ENCODE measurements at regions not wholly inside any gene's neighbourhood (a gene's known extent, or its start where the extent isn't known, plus 50 kb on each side); places are given as distances from the start of the nearest gene placed in this dataset.

DNA sequence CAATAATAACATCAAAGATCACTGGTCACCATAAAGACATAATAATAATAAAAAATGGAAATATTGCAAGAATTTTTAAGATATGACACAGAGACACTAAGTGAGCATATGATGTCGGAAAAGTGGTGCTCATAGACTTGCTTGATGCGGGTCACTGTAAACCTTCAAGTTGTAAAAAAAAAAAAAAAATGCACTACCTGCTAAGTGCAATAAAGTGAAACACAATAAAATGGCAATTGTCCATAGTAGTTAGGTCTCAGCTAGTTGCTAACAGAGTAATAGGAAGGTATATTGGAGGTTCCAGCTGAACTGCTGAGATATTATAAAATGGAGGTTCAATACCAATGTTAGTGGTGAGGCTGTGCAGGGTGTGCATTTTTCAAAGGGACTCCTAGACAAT lies 146.6 kb upstream of the MRPS22 start:
- H3K27me3 ChIP-seq (ENCODE audit: control insufficient read depth in 1 of 2, insufficient read depth in 2 of 2, low read length in 1 of 2), result no peaks in the 10 kb centered on the region

DNA sequence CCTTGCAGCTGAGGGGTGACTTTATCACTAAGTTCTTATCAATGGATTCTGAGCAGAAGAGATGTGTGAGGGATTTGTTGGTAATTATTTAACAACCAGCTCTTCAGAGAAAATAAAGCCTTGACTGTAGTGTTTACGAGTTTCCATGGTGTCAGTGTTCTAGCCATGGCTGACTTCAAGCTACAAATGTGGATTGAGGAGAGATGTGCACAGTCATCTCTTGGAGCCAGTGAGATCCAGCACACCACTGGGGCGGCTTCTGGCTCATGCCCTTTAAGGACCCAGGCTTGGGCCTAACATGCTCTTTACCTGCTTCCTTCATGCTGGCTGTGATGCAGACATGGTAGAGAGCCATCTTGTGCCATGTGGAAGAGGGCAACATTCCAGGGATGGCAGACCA lies 145.6 kb upstream of the MRPS22 start:
- Histone ChIP-seq H3K27ac (ENCODE audit: low read depth in 1 of 2, low read length in 2 of 2) (no peak overlapping the region), H3K4me1 (ENCODE audit: control insufficient read depth in 1 of 2, insufficient read depth in 2 of 2, low read length in 2 of 2) (no peaks in the 10 kb centered on the region), H3K27me3 (ENCODE audit: control insufficient read depth in 1 of 2, insufficient read depth in 2 of 2, low read length in 1 of 2) (no peaks in the 10 kb centered on the region), H3K36me3 (ENCODE audit: control insufficient read depth in 1 of 2, insufficient read depth in 2 of 2, low read length in 1 of 2) (no peaks in the 10 kb centered on the region), H3K9me3 (ENCODE audit: control insufficient read depth, low read length) (peaks cover 1% of the 10 kb centered on the region), H3K4me3 (ENCODE audit: low read length in 2 of 2) (no peak overlapping the region)
- intact Hi-C loops (cut with DNase I), result no loop called here
- ATAC-seq (ENCODE audit: low FRiP score), result no peak
- no peak for DNase-seq
- WGBS, 2 donors, result 92 to 97% methylated on average over 2 of the region's 2 CpGs

More for the DNA sequence above, 146.6 kb upstream of the MRPS22 start:
- Histone ChIP-seq H3K9me3 (ENCODE audit: control insufficient read depth, low read length) (peaks cover 1% of the 10 kb centered on the region), H3K36me3 (ENCODE audit: control insufficient read depth in 1 of 2, insufficient read depth in 2 of 2, low read length in 1 of 2) (no peaks in the 10 kb centered on the region), H3K4me3 (ENCODE audit: low read length in 2 of 2) (no peak overlapping the region), H3K27ac (ENCODE audit: low read depth in 1 of 2, low read length in 2 of 2) (no peak overlapping the region), H3K4me1 (ENCODE audit: control insufficient read depth in 1 of 2, insufficient read depth in 2 of 2, low read length in 2 of 2) (no peaks in the 10 kb centered on the region)
- WGBS, 2 donors, result 92 to 97% methylated on average over 2 of the region's 2 CpGs
- intact Hi-C loops (cut with DNase I), result no loop called here
- no peak for DNase-seq
- no peak for ATAC-seq (ENCODE audit: low FRiP score)

DNA sequence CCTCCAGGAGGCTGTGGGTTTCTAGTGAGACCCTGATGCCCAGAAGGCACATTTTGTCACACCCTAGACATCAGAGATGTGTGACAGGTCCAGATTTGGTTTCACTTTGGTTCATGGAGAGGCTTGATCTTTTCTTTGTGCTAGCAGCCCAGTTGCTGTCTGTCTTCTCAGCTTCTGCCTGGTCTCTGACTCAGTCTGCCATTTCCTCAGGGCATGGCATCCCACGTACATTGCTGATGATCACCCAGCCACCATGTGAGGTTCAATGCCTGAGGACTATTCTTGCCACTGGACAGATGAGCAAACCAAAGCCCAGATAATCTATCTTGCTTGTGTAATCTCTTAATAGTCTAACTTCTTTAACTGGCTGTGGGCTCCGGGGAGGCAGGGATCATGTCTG lies 144.9 kb upstream of the MRPS22 start:
- intact Hi-C loops (cut with DNase I), result no loop called here
- Histone ChIP-seq H3K9me3 (ENCODE audit: control insufficient read depth, low read length) (peaks cover 1% of the 10 kb centered on the region), H3K4me3 (ENCODE audit: low read length in 2 of 2) (no peak overlapping the region), H3K27me3 (ENCODE audit: control insufficient read depth in 1 of 2, insufficient read depth in 2 of 2, low read length in 1 of 2) (no peaks in the 10 kb centered on the region), H3K36me3 (ENCODE audit: control insufficient read depth in 1 of 2, insufficient read depth in 2 of 2, low read length in 1 of 2) (no peaks in the 10 kb centered on the region), H3K4me1 (ENCODE audit: control insufficient read depth in 1 of 2, insufficient read depth in 2 of 2, low read length in 2 of 2) (no peaks in the 10 kb centered on the region), H3K27ac (ENCODE audit: low read depth in 1 of 2, low read length in 2 of 2) (no peak overlapping the region)
- WGBS, 2 donors, result 82 to 86% methylated on average over 2 of the region's 2 CpGs
- DNase-seq (no peak), ATAC-seq (ENCODE audit: low FRiP score) (no peak)

- no peak overlapping the region for H3K4me3 ChIP-seq (ENCODE audit: low read length in 2 of 2)
- H3K9me3 ChIP-seq (ENCODE audit: control insufficient read depth, low read length), result peaks cover 1% of the 10 kb centered on the region
- WGBS, 2 donors, result 20 to 23% methylated on average over 3 of the region's 3 CpGs
- ATAC-seq (ENCODE audit: low FRiP score), result no peak
- H3K36me3 ChIP-seq (ENCODE audit: control insufficient read depth in 1 of 2, insufficient read depth in 2 of 2, low read length in 1 of 2), result no peaks in the 10 kb centered on the region
- intact Hi-C loops (cut with DNase I), result no loop called here
- H3K27ac ChIP-seq (ENCODE audit: low read depth in 1 of 2, low read length in 2 of 2), result no peak overlapping the region
- DNase-seq, result no peak
- no peaks in the 10 kb centered on the region for H3K4me1 ChIP-seq (ENCODE audit: control insufficient read depth in 1 of 2, insufficient read depth in 2 of 2, low read length in 2 of 2)
- peaks cover 0 to 3% of the 10 kb centered on the region in 2 donors for H3K27me3 ChIP-seq (ENCODE audit: control insufficient read depth in 1 of 2, insufficient read depth in 2 of 2, low read length in 1 of 2)
Measured at GRCh38 chr3:139199421-139200010, 144.3 kb upstream of the MRPS22 start.

GRCh38 chr3:139201446-139202225 lies 142.2 kb upstream of the MRPS22 start:
- no peaks in the 10 kb centered on the region for H3K9me3 ChIP-seq (ENCODE audit: control insufficient read depth, low read length)
- no peak overlapping the region for H3K4me3 ChIP-seq (ENCODE audit: low read length in 2 of 2)
- ATAC-seq (ENCODE audit: low FRiP score) (no peak), DNase-seq (no peak)
- H3K36me3 ChIP-seq (ENCODE audit: control insufficient read depth in 1 of 2, insufficient read depth in 2 of 2, low read length in 1 of 2), result no peaks in the 10 kb centered on the region
- H3K27ac ChIP-seq (ENCODE audit: low read depth in 1 of 2, low read length in 2 of 2), result no peak overlapping the region
- intact Hi-C loops (cut with DNase I), result no loop called here
- H3K4me1 ChIP-seq (ENCODE audit: control insufficient read depth in 1 of 2, insufficient read depth in 2 of 2, low read length in 2 of 2), result no peaks in the 10 kb centered on the region
- H3K27me3 ChIP-seq (ENCODE audit: control insufficient read depth in 1 of 2, insufficient read depth in 2 of 2, low read length in 1 of 2), result peaks cover 0 to 3% of the 10 kb centered on the region in 2 donors
- WGBS, 2 donors, result 84% methylated on average over 7 of the region's 7 CpGs

- no peaks in the 10 kb centered on the region for H3K9me3 ChIP-seq (ENCODE audit: control insufficient read depth, low read length)
- no peak for ATAC-seq (ENCODE audit: low FRiP score)
- intact Hi-C loops (cut with DNase I), result no loop called here
- no peak overlapping the region for H3K27ac ChIP-seq (ENCODE audit: low read depth in 1 of 2, low read length in 2 of 2)
- 39 to 42% methylated on average over 5 of the region's 5 CpGs for WGBS, 2 donors
- H3K36me3 ChIP-seq (ENCODE audit: control insufficient read depth in 1 of 2, insufficient read depth in 2 of 2, low read length in 1 of 2), result no peaks in the 10 kb centered on the region
- no peaks in the 10 kb centered on the region for H3K4me1 ChIP-seq (ENCODE audit: control insufficient read depth in 1 of 2, insufficient read depth in 2 of 2, low read length in 2 of 2)
- peaks cover 0 to 3% of the 10 kb centered on the region in 2 donors for H3K27me3 ChIP-seq (ENCODE audit: control insufficient read depth in 1 of 2, insufficient read depth in 2 of 2, low read length in 1 of 2)
- DNase-seq, result no peak
- H3K4me3 ChIP-seq (ENCODE audit: low read length in 2 of 2), result no peak overlapping the region
Measured at GRCh38 chr3:139202226-139202958, 141.4 kb upstream of the MRPS22 start.

DNA sequence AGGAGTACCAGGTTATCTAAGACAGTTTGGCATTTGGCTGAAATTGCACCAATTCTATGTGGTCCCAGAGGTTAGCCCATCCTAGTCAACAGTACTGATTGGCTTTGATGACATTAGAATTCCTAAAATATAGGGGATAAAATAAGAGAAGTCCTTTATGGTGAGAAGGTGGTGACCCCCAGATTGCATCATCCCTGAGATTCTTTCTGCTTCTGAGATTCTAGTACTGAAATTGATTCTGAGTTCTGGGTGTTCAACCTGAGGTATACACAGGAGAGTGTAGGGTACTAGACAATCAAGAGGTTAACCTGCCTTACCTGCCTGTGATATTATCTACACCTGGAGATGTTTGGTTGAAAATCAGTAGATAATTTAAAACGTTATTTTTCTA lies 140.9 kb upstream of the MRPS22 start:
- WGBS, 2 donors, result 43 to 49% methylated on average over 1 of the region's 1 CpG

DNA sequence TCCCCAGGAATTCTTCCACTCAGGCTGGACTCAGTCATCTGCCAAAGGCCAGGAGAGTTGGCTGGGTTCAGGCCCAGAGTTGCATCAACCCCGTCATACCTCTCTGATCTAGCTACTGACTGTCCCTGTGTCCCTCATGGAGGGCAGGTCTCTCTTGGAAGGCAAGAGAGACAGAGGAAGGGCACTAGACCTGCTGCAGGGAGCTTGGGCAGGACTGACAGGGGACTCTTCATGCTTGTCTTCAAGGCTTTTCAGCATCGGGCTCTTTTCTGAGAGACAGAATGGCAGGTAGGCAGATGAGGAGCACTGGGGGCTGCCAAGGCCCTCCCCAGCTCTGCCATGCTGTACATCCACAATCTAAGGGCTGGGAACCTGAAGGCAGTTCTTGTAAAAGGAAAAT lies 140.1 kb upstream of the MRPS22 start:
- intact Hi-C loops (cut with DNase I), result no loop called here
- no peak overlapping the region for H3K4me3 ChIP-seq (ENCODE audit: low read length in 2 of 2)
- no peak for ATAC-seq (ENCODE audit: low FRiP score)
- H3K4me1 ChIP-seq (ENCODE audit: control insufficient read depth in 1 of 2, insufficient read depth in 2 of 2, low read length in 2 of 2), result no peaks in the 10 kb centered on the region
- H3K27ac ChIP-seq (ENCODE audit: low read depth in 1 of 2, low read length in 2 of 2), result no peak overlapping the region
- H3K36me3 ChIP-seq (ENCODE audit: control insufficient read depth in 1 of 2, insufficient read depth in 2 of 2, low read length in 1 of 2), result no peaks in the 10 kb centered on the region
- no peaks in the 10 kb centered on the region for H3K9me3 ChIP-seq (ENCODE audit: control insufficient read depth, low read length)
- H3K27me3 ChIP-seq (ENCODE audit: control insufficient read depth in 1 of 2, insufficient read depth in 2 of 2, low read length in 1 of 2), result peaks cover 0 to 3% of the 10 kb centered on the region in 2 donors
- 88 to 94% methylated on average over 2 of the region's 2 CpGs for WGBS, 2 donors
- DNase-seq, result no peak

More for the DNA sequence above, 140.9 kb upstream of the MRPS22 start:
- Histone ChIP-seq H3K36me3 (ENCODE audit: control insufficient read depth in 1 of 2, insufficient read depth in 2 of 2, low read length in 1 of 2) (no peaks in the 10 kb centered on the region), H3K27me3 (ENCODE audit: control insufficient read depth in 1 of 2, insufficient read depth in 2 of 2, low read length in 1 of 2) (peaks cover 0 to 3% of the 10 kb centered on the region in 2 donors), H3K27ac (ENCODE audit: low read depth in 1 of 2, low read length in 2 of 2) (no peak overlapping the region), H3K4me1 (ENCODE audit: control insufficient read depth in 1 of 2, insufficient read depth in 2 of 2, low read length in 2 of 2) (no peaks in the 10 kb centered on the region), H3K4me3 (ENCODE audit: low read length in 2 of 2) (no peak overlapping the region), H3K9me3 (ENCODE audit: control insufficient read depth, low read length) (no peaks in the 10 kb centered on the region)
- DNase-seq (no peak), ATAC-seq (ENCODE audit: low FRiP score) (no peak)
- intact Hi-C loops (cut with DNase I), result no loop called here
